Stimulated activated CD4-positive, alpha-beta T cell treated with anti-CD3 and anti-CD28 coated beads, TNF-alpha, amount 100 ng/mL, for 24 hours (primary cell): ENCODE measurements at regions not wholly inside any gene's neighbourhood (a gene's known extent, or its start where the extent isn't known, plus 50 kb on each side); places are given as distances from the start of the nearest gene placed in this dataset.

ENCODE experiments used
- DNase-seq, 3 experiments: peaks; one replicate each; pipeline ENCODE4 v3.0.0-alpha.2; 2020; ENCODE audit warnings: low read depth in 3 of 3

DNA sequence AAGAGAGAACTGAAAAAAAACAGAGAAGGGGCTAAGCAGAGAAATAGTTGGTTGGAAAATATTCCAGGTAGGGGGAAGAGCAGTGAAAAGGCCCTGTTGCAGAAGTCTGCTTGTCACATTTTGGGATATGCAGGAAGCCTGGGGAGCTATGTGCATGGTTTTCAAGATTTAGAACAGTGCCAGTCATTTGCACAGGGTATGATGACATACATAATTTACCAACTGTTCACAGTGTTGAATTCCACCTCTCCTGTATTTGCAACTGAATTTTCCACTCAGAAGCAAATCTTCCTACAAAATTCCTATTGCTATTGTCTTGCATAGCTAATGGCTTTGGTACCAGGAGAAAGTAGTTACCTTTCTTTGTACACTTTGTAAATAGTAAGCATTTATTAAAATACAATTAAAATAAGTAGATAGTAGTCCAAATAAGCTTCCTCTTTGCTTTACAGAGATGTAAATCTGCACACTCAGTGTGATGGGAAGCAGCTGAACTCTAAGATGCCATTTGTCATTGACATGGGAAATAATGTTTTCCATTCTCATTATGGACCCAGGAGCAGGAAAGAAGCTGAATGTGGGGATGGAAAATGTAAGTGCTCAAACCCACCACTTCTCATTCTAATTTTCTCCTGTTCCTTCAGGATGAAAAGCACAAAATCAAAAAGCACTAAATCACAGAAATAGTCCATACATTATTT is 177.4 kb downstream of the BTG1 start:
- no peak for DNase-seq

DNA sequence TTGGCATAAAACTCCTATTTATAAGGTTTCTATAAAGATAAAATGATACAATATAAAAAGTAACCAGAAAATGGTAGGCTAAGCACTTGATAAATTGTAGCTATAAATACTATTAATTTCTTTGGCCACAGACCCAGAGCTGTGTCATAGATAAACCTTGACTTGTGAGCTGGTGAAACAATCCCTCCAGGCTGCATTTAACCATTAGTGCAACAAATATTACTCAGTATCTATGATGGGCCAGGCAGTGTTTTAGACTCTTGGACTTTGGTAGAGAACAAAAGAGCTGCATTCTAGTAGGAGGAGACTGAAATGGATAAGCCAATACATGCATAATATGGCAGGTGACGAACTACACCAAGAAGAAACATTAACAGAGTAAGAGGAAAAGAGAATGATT is 178.1 kb downstream of the BTG1 start:
- no peak for DNase-seq

DNA sequence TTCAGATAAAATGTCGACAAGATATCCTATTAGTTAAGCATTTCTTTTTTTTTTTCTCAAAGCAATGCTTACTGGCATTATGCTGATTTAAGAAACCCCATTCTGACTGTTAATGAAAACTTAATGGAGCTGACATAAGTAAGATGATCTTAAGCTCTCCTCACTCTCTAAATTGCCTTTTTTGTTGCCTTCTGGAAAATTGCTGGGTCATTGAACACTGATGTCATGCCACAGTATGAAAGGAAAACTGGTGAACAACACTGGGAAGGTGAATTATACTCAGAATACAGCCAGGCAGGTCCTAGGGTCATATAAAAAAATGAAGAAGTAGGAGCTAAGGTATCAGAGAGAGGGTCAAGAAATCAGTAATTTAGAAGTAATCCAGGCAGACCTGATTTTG is 179.9 kb downstream of the BTG1 start:
- DNase-seq: no peak

DNA sequence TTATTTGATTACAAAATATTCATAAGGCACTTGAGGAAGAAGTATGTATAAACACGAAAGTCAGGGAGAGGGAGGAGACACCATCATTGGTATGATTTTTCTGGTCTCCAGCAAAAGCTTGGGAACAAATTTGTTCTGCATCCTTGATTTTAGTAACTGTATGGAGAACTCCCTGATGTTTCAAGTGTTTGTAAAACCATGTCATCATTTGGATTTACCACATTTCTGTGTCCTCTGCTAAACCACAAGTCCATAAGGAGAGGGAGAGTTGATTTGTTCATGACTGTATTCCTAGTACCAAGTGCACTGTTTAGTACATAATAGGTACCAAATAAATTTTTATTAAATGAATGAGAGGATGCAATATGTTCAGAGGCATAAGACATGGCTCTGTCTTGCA is 181.1 kb downstream of the BTG1 start:
- no peak for DNase-seq

DNA sequence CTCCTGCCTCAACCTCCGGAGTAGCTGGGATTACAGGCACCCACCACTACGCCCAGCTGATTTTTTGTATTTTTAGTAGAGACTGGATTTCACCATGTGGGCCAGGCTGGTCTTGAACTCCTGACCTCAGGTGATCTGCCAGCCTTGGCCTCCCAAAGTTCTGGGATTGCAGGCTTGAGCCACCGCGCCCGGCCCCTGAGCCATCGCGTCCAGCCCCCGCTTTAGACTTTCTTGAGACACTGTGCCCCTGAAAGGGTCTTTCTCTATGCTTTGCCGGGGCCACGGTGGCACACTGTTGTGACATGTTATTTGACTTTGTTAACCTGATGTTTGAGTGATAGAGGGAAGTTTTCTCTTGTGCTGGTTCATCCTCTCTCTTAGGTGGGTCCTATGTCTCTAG is 186.4 kb downstream of the BTG1 start:
- DNase-seq: no peak

DNA sequence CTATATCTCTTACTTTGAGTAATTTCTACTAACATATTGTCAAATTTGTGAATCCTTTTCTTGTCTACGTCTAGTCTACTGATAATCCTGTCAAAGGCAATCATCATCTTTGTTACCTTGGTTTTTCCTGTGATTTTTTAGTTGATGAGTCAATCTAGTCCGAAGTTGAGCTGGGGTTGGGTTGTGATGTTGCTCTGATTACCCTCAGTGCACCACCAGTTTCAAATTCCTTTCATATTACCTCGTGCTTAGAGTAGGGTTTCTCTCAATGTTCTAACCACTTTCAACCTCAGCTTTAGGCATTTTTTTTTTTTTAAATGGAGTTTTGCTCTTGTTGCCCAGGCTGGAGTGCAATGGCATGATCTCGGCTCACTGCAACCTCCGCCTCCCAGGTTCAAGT is 186.8 kb downstream of the BTG1 start:
- no peak for DNase-seq

DNA sequence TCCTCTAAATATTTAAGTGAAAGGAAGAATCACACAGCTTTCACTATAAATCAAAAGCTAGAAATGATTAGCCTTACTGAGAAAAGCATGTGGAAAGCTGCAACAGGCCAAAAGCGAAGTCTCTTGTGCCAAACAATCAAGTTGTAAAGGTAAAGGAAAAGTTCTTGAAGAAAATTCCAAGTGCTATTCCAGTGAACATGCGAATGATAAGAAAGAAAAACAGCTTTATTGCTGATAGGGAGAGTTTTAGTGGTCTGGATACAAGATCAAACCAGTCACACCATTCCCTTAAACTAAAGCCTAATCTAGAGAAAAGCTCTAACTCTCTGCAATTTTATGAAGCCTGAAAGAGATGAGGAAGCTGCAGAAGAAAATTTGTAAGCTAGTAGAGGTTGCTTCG is 190.9 kb downstream of the BTG1 start:
- no peak for DNase-seq

DNA sequence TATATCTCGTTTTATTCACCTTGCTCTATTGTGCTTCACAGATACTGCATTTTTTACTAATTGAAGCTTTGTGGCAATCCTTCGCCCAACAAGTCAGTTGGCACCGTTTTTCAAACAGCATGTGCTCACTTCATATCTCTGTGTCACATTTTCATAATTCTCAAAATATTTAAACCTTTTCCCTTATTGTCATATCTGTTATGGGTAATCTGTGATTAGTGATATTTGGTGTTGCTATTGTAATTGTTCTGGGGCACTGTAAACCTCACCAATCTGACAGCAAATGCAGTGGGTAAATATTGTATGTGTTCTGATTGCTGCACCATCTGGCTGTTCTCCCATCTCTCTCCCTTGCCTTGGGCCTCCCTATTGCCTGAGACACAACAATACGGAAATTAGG is 191.3 kb downstream of the BTG1 start:
- no peak for DNase-seq

DNA sequence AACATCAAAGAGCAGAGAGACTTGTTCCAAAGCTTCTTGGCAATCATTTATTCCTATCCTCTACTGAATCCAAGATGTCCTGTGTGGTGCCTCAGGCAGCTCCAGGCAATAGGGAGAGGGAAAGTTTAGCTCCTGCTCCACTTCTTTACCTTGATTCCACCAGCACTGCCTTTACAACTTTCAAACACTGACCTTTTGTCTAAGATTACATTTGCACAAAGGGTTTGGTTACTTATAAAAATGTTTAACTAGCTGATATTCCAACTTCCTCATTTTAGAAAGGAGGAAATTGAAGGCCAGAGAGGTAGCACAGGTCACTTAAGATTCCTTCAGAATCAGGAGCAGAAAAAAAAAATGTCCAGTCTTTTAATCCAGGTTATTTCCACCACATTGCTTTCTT is 192.7 kb downstream of the BTG1 start:
- DNase-seq: no peak

DNA sequence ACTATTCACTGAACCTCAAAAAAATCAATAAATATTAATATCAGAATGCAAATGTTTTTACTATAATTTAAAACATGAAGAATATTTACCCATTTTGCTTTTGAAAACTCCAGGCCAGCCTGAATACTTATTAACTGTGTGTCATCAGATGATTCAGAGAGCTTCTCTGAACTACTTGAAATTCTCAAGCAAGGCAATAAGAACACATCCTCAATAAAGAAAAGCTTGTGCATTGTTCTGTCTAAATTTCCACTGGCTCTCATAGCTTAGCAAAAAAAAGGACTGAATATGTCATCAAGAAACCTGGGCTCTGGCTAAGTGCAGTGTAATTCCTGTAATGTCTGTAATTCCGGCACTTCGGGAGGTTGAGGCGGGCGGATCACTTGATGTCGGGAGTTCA is 194.1 kb downstream of the BTG1 start:
- no peak for DNase-seq

DNA sequence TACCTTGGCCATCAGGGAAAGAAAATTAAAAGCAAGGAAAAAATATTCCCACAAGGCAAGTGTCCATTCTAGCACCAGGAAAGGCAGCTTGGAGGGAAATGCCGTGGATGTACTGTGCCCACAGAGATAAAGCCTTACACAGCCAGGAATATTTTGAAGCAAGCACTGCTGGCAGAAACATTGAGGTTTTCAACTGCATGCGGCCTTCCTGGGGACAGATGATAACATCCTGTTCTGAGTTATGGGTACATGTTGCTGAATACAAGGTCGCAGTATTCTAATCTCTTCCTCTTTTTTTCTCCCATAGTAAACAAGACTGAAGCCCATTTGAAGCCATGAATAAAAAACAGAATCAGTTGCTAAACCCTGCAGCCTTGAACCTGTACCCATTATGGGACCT is 197.1 kb downstream of the BTG1 start:
- no peak for DNase-seq

DNA sequence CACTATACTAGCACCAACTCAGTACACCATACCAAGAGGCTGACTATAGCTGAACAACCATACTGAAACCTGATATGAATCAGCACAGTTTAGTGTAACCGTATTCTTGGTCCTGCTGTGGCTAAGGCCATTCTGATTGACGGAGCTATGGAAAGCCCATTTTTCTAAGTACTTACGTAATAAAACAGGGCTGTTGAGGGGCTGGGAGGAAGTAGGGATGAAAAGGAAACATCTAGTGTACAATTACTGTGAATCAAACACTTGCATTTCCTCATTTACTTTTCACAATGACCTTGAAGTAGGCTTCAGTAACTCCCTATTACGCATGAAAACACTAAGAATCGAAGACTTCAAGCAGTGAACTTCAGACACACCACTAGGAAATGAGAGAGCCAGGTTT is 198.2 kb downstream of the BTG1 start:
- no peak for DNase-seq

DNA sequence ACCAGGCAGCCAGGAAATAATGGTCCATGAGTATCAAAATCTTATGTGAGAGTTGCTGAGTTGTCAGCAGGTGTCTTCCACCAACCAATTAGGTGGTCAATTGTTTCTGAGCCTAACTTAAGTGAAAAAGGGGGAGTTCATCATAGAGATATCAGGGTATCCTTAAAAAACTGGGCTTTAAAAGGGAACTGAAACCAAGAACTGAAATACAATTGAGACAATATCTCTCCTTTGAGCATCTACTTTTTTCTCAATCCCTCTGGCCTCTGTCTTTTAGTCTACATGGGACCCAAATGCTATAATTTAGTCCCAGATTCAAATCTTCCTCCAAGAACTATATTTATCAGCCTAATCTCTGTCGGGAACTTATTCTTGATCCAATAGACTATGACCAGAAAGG is 201.0 kb downstream of the BTG1 start:
- DNase-seq: no peak

DNA sequence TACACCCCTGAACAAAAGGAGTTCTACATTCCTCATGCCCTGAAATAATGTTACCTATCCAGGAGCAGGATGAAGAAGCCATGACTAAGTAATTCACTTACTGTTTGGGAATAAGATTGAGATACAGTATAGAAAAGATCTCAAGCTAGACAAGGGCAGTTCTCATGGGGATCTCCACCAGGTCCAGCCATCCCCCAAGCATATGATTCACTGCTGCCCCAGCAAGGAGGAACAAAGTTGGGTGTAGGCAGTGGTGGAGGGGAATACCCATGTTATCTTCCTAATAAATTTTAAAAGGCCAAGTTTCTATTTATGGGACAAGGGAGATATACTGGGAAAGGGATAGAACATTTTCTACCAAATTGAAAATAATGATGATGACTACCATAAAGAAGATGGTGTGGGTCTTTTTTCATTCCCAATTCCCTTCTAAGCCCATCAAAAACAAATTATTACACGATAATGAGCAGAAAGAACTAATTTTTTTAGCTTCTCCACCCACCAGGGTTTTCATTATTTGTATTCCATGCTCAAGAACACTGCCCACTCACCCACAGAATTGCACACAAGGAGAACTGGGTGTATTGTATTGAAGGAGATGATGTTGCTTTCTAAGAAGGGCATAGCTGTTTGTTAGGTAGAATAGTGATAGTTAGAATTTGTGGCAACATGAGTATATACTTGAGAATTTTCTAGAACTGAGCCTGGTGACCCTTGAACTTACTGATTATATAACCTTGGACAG is 204.6 kb downstream of the BTG1 start:
- no peak for DNase-seq

DNA sequence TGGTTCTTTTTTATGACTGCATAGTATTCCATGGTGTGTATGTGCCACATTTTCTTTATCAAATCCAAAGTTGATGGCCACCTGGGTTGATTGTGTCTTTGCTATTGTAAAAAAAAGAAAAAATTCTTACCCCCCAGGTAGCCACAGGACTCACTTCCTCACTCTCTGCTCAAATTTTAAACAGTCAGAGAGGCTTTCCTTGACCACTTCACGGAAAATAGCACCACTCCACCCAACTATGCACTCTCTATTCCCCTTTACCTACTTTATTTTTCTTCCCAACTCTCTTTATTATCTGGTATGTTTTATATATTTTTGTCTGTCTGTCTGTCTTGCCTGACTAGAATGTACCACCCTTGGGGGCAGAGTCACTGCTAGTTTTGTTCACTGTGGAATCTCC is 205.3 kb downstream of the BTG1 start:
- no peak for DNase-seq

DNA sequence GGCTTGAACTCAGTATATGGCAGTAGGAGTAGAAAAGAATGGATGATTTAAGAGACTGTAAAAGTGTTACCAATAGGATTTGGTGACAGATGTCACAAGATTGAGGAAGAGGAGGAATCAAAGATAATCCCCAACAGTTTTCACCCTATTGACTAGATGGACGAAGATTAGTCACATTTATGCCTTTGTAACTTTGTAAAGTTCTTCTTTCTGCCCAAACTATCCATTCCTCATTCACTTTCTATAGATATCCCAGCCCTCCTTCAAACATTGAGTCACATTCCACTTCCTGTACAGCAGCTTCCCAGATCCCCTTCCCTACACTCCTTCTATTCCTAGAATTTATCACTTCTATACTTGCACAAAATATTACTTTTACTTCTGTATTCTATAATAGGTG is 207.9 kb downstream of the BTG1 start:
- no peak for DNase-seq

DNA sequence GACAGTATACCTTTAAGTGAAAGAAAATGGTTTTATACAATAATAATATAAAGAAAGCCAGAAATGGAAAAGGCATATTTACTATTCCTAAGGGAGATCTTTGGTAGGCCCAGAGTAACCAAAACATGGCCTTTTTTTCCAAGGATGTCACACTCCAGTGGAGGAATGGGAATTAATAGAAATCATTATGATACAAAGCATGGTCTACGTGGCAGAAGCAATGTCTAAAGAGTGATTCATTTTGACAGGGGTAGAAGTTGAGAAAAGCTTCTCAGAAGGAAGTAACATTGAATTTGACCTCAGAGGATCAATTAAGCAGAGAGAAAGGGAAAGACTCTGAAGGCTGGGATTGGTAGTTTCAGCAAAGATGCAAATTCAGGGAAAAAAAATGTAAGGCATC is 208.6 kb downstream of the BTG1 start:
- DNase-seq: no peak

DNA sequence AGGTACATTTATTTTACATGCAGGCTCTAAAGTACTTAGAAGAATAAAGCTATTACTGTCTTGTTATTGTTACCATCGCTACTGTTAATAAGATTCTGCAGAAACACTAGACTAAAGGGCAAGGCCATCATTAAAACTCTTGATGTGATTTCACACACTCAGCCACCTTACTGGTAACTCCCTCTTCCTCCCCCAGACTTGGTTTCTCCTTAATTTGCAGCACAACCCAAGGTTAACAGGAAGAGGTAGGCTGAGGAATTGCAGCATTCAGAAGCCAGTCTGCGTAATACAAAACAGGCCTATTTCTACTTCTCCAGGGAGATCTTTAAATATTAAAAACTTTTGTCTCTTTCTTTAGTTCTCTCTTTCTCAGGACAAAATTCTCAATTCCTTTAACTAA is 210.3 kb downstream of the BTG1 start:
- no peak for DNase-seq

DNA sequence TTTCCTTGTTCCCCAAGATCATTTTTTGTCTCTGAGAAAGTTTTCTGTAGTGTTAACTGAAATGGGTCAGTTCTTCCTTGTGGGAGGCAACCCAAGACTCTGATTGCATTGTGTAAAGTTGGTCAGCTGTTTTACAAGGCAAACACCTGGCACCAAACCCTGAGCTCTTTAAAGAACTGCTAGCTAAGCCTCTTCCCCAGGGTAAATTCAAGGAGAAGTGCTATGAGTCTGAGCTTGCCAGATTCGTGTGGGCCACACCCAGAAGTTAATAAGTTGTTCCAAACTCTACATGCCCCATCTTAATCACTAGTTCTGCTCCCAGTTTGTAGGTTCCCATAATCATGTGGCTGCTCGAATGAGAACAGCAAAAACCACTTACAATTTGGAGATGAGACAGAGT is 214.5 kb downstream of the BTG1 start:
- no peak for DNase-seq

DNA sequence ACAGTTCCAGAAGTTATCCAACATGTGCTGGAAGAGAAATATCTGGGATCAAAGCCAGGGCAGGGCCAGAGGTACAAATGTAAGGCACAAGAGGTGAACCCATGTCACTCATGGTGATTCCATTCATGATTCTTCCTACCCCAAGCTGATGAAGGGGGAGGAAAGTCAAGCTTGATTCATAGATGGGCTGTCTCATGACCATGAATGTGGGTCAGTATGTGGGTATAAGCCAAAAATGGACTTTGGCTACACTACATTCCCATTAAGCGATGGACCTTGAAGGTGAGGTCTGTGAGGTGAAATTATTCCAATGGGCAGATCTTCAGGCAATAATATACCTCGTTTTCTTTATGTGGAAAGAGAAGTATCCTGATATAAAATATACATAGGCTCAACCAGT is 217.1 kb downstream of the BTG1 start:
- no peak for DNase-seq

DNA sequence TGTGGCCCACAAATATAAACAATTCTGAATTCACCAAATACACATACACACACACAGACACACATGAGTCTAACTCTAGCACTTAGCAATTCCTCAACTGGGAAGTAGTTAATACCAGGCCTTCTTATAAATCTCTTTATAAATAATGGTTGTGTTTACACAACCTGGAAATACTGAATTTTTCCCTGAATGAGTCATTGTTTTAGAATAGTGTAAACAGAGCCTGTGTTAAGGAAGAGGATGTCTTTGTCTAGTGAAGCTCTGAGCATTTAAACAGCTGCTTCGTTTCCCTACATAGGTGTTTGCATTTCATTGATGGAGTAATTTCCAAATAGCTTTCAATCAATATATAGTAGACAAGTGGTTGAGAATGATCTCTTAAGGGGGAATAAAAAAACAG is 218.8 kb downstream of the BTG1 start:
- DNase-seq: no peak

DNA sequence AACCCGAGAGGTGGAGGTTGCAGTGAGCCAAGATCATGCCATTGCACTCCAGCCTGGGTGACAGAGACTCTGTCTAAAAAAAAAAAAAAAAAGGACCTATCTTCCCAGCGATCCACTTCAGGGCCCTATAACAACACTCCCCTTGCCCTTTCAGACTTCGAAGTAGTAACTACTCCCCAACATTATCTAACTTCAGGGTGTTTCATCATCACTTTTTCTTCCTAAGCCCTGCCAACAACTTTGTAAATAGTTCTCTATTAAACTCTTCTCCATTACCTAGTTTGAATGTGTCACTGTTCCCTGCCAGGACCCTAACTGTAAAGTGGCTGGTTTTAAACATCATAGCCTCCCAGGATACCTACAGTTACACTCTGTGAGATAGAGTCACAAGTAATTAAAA is 220.8 kb downstream of the BTG1 start:
- no peak for DNase-seq

DNA sequence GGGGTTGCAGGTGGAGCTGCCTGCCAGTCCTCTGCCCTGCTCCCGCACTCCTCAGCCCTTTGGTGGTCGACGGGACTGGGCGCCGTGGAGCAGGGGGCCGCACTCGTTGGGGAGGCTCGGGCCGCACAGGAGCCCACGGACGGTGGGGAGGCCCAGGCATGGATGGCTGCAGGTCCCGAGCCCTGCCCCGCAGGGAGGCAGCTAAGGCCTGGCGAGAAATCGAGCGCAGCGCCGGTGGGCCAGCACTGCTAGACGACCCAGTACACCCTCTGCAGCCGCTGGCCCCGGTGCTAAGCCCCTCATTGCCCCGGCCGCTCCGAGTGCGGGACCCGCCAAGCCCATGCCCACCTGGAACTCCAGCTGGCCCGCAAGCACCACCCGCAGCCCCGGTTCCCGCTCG is 221.8 kb downstream of the BTG1 start:
- DNase-seq: no peak

DNA sequence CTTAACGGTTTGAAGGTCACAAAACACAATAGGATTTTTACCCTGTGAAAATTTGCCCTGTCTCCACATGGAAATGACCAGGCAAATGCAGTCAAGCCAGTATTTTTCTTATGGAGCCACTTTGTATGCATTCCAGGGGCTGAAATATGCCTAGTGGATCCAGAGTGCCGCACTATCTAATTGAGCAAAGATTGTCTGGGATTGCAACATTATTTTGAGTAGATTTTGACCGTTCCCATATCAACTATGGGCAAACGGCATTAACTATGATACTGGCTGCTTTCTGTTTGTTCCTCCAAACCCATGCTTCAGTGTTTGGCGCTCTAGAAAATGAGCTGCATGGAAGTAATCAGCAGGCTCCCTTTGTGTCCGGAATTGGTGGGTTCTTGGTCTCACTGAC is 223.0 kb downstream of the BTG1 start:
- no peak for DNase-seq
